ENCODE measurements at regions not wholly inside any gene's neighbourhood (a gene's known extent, or its start where the extent isn't known, plus 50 kb on each side); places are given as distances from the start of the nearest gene placed in this dataset.

- TF ChIP-seq FOSL2 (IDR thresholded peaks at IDR 0.05; ENCODE audit: borderline replicate concordance, low read depth) (no peak), CTCF (IDR thresholded peaks at IDR 0.05) (no peak)
- TF ChIP-seq, protein P1, sequence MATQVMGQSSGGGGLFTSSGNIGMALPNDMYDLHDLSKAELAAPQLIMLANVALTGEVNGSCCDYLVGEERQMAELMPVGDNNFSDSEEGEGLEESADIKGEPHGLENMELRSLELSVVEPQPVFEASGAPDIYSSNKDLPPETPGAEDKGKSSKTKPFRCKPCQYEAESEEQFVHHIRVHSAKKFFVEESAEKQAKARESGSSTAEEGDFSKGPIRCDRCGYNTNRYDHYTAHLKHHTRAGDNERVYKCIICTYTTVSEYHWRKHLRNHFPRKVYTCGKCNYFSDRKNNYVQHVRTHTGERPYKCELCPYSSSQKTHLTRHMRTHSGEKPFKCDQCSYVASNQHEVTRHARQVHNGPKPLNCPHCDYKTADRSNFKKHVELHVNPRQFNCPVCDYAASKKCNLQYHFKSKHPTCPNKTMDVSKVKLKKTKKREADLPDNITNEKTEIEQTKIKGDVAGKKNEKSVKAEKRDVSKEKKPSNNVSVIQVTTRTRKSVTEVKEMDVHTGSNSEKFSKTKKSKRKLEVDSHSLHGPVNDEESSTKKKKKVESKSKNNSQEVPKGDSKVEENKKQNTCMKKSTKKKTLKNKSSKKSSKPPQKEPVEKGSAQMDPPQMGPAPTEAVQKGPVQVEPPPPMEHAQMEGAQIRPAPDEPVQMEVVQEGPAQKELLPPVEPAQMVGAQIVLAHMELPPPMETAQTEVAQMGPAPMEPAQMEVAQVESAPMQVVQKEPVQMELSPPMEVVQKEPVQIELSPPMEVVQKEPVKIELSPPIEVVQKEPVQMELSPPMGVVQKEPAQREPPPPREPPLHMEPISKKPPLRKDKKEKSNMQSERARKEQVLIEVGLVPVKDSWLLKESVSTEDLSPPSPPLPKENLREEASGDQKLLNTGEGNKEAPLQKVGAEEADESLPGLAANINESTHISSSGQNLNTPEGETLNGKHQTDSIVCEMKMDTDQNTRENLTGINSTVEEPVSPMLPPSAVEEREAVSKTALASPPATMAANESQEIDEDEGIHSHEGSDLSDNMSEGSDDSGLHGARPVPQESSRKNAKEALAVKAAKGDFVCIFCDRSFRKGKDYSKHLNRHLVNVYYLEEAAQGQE (IDR thresholded peaks at IDR 0.05; ENCODE audit: low read depth, low read length) = no peak
Measured at GRCh38 chr6:40082278-40083043, 148.2 kb upstream of the MOCS1 start.
